Activated T-cell treated with anti-CD3 and anti-CD28 coated beads for 4 hours (primary cell): ENCODE measurements at regions not wholly inside any gene's neighbourhood (a gene's known extent, or its start where the extent isn't known, plus 50 kb on each side); places are given as distances from the start of the nearest gene placed in this dataset.

ENCODE experiments used
- DNase-seq: peaks from one replicate; pipeline ENCODE4 v3.0.0-alpha.2; 2020

GRCh38 chr2:220451438-220451837 is 824.0 kb downstream of the SLC4A3 start:
- DNase-seq = no peak

- DNase-seq = no peak
These were observed 825.1 kb downstream of the SLC4A3 start for GRCh38 chr2:220452561-220452960.

- no peak for DNase-seq
These were observed 828.0 kb downstream of the SLC4A3 start for GRCh38 chr2:220455351-220455990.

DNA sequence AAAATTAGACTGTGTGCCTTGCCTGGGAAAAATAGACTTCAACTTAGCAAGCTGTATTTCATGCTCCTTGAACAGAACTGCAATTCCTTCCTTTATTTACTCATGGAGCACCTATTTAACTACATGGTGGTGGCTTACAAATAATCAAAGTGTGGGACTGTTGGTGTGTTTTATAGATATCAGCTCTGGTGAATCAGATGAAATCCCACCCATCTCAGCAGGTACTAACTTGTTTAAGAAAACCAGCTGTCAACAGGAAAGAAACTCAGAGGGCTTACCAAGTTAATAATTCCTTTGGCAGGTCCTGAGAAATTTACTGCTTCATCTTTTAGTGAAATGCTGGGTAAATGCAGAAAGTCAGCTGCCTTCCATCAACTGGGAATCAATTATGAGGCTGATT is 830.6 kb downstream of the SLC4A3 start:
- no peak for DNase-seq

DNA sequence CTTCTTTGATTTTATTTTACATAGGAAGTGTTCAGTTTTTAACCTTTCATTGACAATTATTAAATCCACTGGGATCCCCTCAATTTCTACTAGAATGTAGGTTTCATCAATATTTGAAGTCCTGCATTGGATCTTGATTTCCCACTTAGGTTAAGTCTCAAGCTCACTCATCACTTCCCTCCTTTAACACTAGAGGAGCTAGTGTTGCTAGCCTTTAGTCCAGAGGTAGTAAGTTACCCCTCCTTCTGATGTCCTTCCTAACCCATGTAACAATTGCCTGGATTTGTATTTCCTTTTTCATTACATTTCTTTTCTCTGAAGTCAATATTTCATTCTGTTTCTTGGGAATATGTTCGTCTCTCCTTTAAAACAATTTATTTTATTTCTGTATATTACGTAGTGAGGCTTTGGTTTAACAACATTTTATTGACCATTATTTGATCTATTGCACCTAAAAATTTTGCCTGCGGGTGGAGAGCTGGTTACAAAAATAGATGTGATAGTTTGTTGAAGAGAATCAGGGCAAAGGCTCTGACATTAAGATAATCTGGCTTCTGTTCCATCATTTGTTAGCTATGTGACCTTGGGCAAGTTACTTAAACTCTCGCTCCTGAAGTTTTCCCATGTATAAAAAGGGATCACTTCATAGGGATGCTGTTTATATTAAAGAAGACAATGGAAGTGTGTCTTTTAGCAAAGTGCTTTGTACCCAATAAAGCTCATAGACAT is 833.0 kb downstream of the SLC4A3 start:
- DNase-seq = no peak

GRCh38 chr2:220463876-220464275 is 836.4 kb downstream of the SLC4A3 start:
- DNase-seq = no peak

DNA sequence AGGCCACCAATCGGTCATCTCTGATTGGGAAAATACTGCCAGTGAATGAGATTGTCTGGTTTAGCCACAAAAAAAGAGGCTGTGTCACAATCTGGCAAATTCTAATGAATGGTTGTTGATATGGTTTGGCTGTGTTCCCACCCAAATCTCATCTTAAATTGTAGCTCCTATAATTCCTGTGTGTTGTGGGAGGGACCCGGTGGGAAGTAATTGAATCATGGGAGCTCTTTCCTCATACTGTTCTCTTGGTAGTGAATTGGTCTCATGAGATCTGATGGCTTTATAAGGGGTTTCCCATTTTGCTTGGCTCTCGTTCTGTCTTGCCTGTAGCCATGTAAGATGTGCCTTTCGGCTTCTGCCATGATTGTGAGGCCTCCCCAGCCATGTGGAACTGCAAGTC is 838.3 kb downstream of the SLC4A3 start:
- no peak for DNase-seq

DNA sequence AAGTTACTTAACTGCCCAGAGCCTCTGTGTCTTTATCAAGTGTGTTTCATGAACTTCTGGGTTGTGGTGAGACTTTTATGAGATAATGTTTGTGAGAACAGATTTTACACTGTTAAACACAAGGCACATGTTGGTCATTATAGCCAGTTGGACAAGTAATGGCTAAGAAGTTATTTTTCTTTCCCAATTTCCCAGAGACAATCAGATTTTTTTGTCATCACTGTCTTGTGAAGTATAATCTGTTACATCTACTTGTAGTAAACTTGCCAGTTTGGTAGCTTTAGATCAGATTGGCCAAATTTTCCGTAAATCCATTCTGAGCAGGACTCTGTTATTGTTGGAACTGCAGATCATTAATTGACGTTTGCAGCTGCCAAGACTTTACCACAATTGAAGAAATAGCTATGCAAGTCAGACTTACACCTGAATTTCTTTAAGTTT is 838.8 kb downstream of the SLC4A3 start:
- no peak for DNase-seq

DNA sequence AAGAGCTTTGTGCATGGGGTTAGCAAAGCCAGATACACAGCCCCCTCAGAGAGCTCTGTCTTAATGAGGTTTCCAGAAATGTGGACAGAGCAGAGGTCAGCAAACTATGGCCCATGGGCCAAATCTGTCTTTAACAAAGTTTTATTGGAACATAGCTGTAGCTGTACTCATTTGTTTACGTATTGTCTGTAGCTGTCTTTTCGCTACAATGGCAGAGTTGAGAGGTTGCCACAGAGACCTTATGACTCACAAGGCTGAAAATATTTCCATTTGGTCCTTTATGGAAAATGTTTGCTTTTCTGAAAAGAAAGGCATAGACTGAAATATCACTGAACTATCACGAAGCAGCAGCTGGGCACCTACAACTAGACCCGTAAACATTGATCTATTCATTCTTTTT is 841.8 kb downstream of the SLC4A3 start:
- DNase-seq = no peak

GRCh38 chr2:220473611-220474010 is 846.2 kb downstream of the SLC4A3 start:
- DNase-seq = no peak

DNA sequence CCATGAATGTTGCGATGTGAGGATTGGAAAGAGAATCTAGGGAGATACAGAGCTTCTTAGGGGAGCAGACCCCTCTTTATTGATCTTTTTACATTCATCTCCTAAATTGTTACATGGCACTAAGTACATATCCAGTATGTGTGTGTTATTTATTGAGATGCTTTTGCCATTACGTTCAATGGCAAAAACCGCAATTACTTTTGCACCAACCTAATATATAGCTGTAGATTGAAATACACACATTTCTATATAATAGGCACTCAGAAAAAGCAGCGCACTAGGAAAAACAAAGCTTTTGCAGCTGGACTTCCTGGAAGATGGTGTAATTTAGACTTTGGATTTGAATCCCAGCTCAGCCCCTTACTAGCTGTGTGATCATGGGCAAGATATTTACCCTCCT is 849.4 kb downstream of the SLC4A3 start:
- no peak for DNase-seq

- DNase-seq = no peak
These were observed 851.1 kb downstream of the SLC4A3 start for GRCh38 chr2:220478305-220479058.

GRCh38 chr2:220482716-220483115 is 855.3 kb downstream of the SLC4A3 start:
- no peak for DNase-seq

DNA sequence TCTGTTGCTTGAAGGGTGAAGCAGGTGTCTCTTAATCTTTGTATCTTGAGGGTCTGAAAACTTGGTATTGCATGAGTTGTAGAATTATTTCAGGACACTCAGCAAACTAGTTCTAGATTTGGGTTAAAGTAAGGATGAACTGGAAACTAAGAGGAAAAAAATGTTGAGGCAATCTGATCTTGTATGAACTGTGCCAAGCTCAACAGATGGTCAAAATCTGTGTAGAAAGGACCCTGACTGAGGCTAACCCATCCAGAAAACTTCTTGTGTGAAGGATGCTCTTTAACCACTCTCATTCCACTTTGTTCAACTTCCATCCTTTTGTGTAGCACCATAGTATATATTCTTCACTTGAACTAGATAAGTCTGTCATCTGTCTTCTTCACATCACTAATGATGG is 861.7 kb downstream of the SLC4A3 start:
- DNase-seq = no peak

DNA sequence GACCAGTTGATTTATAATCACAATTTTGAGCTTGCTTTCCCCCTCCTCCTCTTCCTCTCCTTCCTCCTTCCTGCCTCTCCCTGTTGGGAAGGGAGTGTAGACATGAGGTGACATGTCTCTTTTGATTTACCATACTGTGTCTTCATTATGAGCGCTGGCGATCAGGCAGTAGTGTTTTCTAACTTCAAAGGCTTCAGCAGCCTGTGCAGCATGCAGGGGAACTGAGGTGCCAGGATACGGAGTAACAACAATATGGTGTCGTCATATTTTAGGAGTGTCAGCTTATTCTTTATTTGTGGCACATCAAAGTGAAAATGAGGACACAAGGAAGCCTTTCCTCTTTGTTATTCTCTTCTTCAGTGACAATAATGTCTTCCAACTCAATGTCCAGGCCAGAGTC is 864.2 kb downstream of the SLC4A3 start:
- DNase-seq = no peak

DNA sequence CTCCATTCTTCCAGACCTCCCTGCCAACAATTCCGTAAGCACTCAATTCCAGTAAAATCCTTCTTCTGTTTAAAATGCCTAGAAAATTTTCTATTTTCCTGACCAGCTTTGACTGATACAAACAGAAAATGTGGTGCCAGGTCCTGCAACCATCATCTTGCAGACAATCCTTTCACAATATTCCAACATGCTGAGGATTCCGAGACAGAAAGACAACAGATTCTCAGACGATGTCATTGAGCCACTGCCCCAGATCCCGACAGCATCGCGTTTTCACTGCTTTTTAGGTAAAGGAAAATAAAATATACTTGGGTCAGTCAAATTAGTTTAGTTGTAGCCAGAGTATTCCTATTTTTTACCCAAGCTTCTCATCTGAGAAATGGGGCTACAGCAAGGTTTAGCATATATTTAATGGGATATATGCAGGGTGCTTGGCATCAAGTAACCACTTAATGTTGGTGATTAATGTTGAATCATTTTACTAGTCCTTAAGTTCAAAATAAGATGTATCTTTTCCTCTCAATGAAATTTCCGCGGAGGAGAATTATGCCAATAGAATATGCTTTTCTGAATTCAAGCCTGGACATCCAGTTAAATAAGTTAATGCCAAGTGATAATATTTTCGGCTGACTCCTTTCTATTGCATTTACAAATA is 866.6 kb downstream of the SLC4A3 start:
- no peak for DNase-seq

- DNase-seq = no peak
These were observed 869.1 kb downstream of the SLC4A3 start for GRCh38 chr2:220496513-220496912.

DNA sequence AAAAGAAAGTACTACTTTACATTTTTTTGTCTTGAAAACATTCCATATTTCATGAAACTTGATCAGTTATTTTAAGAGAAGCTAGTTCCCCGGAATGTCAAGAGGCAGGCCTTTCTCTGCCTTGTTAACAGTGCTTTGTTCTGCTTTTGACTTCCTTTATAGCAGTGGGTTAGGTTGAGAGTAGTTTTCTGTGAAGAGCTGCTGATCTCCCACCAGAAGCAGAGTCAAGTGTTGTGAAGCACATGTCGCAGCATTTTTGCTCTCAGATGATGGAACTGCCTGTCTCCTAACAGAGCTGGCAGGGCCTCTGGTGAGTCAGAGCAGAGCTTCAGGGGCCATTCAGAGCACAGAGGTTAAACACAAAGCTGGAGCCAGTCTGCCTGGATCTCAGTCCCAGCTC is 871.8 kb downstream of the SLC4A3 start:
- DNase-seq = no peak

GRCh38 chr2:220502539-220502938 is 875.1 kb downstream of the SLC4A3 start:
- DNase-seq = no peak

DNA sequence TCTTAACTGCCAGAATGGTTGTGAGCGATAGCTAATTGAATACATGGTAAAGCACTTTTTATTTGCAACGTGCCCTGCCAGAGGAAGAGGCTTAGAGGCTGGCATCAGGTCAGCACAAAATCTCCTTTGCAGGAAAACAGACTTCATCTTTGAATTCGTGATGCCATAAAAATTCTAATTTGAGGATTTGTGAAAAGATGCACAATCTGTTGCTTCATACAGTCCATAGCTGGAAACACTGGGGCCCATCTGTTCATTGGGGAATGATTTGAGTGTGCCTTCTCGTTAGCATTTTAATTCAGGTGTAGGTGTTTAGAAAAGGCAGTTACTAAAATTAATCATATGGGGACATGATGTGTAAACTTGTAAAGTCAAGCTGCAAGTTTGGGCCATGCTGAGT is 876.0 kb downstream of the SLC4A3 start:
- DNase-seq = no peak

DNA sequence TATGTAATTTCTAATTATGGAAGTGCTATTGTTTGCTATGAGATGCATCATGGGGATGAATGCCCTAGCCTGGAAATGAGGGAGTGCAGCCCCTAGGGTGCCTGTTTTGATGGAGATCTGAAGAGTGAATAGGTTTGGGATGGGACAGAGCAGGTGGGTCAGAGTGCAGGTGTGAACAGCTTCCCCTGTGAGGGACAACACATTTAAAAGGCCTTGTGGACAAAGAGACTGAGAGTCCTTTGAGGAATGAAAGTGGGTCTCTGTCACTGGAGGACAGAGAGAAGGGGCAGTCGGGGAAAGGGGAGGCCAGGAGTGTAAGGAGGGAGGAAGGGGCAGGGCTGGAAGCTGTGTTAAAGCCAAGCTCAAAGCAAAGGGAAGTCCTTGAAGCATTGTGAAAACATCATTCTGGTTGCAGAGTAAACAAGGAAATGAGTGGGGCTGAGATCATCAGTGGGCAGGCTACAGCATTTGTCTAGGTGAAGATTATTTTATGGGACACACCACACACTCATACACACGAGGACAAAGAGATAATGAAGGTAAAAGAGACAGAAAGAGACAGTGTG is 877.6 kb downstream of the SLC4A3 start:
- DNase-seq = no peak

GRCh38 chr2:220506466-220506865 is 879.0 kb downstream of the SLC4A3 start:
- DNase-seq = no peak

DNA sequence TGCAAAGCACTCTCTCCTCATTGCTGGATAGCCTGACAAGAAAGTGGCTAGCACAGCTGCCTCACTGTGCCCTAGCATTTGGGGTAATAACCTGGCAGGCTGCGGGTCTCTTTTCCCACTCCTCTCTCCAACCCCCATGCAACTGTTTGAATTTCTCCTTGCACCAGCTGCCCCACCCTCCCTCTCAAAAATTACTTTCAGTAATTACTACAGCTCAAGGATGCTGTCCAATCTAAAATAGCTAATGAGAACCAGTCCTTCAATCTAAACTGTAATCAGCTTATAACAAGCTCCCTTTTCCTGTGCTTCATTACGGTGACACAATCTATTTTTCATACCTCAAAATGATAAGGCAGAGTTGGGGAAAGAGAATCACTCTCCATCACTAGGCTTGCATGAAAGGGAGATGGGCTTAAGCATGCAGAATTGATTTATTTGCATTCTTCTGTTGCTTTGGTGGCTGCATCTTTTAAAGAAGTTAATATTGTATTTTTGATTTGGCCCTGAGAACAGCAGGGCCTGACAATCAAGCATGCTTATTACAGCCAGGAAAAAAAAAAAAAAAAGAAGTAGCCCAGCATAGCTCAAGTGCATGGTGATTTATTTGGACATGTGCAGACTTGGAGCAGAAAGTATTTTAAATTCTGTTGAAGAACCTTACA is 881.8 kb downstream of the SLC4A3 start:
- no peak for DNase-seq
